H9 (cell line): ENCODE measurements at regions not wholly inside any gene's neighbourhood (a gene's known extent, or its start where the extent isn't known, plus 50 kb on each side); places are given as distances from the start of the nearest gene placed in this dataset.

Experiments used
- DNase-seq: peaks from one replicate; pipeline ENCODE4 v3.0.0-alpha.2; 2017
- H2AFZ ChIP-seq: one replicate; pipeline ENCODE4 v1.6.1; 2013; ENCODE audit warnings: mild to moderate bottlenecking, low read length, control low read depth, moderate library complexity
- H2AK5ac ChIP-seq: 2 replicates; pipeline ENCODE4 v1.6.1; 2013; ENCODE audit warnings: low read length, control low read depth, mixed read lengths; ENCODE audit not compliant: insufficient read length
- H2BK120ac ChIP-seq: one replicate; pipeline ENCODE4 v1.6.1; 2013; ENCODE audit warnings: low read depth, mild to moderate bottlenecking, low read length, control low read depth, inconsistent platforms; ENCODE audit not compliant: poor library complexity, severe bottlenecking
- H2BK12ac ChIP-seq: 2 replicates; pipeline ENCODE4 v1.6.1; 2013; ENCODE audit warnings: low read length, control low read depth, mixed read lengths, low read depth; ENCODE audit not compliant: insufficient read length
- H2BK15ac ChIP-seq: 2 replicates; pipeline ENCODE4 v1.6.1; 2013; ENCODE audit warnings: low read depth, low read length, control low read depth
- H2BK20ac ChIP-seq: one replicate; pipeline ENCODE4 v1.6.1; 2013; ENCODE audit warnings: low read depth, mild to moderate bottlenecking, low read length, control low read depth, inconsistent platforms; ENCODE audit not compliant: poor library complexity, severe bottlenecking
- H2BK5ac ChIP-seq: 2 replicates; pipeline ENCODE4 v1.6.1; 2013; ENCODE audit warnings: low read length, control low read depth, mixed read lengths; ENCODE audit not compliant: insufficient read length
- H3K14ac ChIP-seq: 2 replicates; pipeline ENCODE4 v1.6.1; 2013; ENCODE audit warnings: low read length, control low read depth; ENCODE audit not compliant: insufficient read depth
- H3K18ac ChIP-seq: 2 replicates; pipeline ENCODE4 v1.6.1; 2013; ENCODE audit warnings: low read depth, mild to moderate bottlenecking, mixed read lengths, low read length, control low read depth; ENCODE audit not compliant: insufficient read length
- H3K23ac ChIP-seq: 2 replicates; pipeline ENCODE4 v1.6.1; 2013; ENCODE audit warnings: low read length, control low read depth, mixed read lengths, low read depth; ENCODE audit not compliant: insufficient read length
- H3K23me2 ChIP-seq: 2 replicates; pipeline ENCODE4 v1.6.1; 2013; ENCODE audit warnings: low read depth, mild to moderate bottlenecking, mixed read lengths, low read length, control low read depth; ENCODE audit not compliant: insufficient read length, poor library complexity, severe bottlenecking
- H3K27ac ChIP-seq: 2 replicates; pipeline ENCODE4 v1.5.1; 2013; ENCODE audit warnings: low read length, control low read depth, mixed read lengths, low read depth; ENCODE audit not compliant: insufficient read length
- H3K27me3 ChIP-seq: 2 replicates; pipeline ENCODE4 v1.6.1; 2013; ENCODE audit warnings: low read length, control low read depth, inconsistent platforms; ENCODE audit not compliant: insufficient read depth
- H3K4ac ChIP-seq: 2 replicates; pipeline ENCODE4 v1.6.1; 2013; ENCODE audit warnings: low read depth, mild to moderate bottlenecking, control low read depth, inconsistent platforms, low read length, moderate library complexity
- H3K4me1 ChIP-seq: 2 replicates; pipeline ENCODE4 v1.6.1; 2013; ENCODE audit warnings: low read length, control low read depth, inconsistent platforms; ENCODE audit not compliant: insufficient read depth
- H3K4me2 ChIP-seq: 2 replicates; pipeline ENCODE4 v1.6.1; 2013; ENCODE audit warnings: low read length, control low read depth, mixed read lengths; ENCODE audit not compliant: insufficient read length, insufficient read depth
- H3K56ac ChIP-seq: 2 replicates; pipeline ENCODE4 v1.6.1; 2013; ENCODE audit warnings: low read depth, mild to moderate bottlenecking, mixed read lengths, low read length, control low read depth; ENCODE audit not compliant: insufficient read length
- H3K79me1 ChIP-seq: 2 replicates; pipeline ENCODE4 v1.6.1; 2013; ENCODE audit warnings: low read depth, mild to moderate bottlenecking, moderate library complexity, low read length, control low read depth, inconsistent platforms; ENCODE audit not compliant: insufficient read depth, poor library complexity, severe bottlenecking
- H3K79me2 ChIP-seq: 2 replicates; pipeline ENCODE4 v1.6.1; 2013; ENCODE audit warnings: low read length, control low read depth, inconsistent platforms; ENCODE audit not compliant: insufficient read depth
- H3K9ac ChIP-seq: 2 replicates; pipeline ENCODE4 v1.6.1; 2013; ENCODE audit warnings: low read length, control low read depth, mixed read lengths; ENCODE audit not compliant: insufficient read length; ENCODE audit errors: extremely low read depth
- H3K9me3 ChIP-seq: one replicate; pipeline ENCODE4 v1.6.1; 2013; ENCODE audit warnings: low read depth, low read length, inconsistent platforms; ENCODE audit not compliant: control insufficient read depth
- H3T11ph ChIP-seq: one replicate; pipeline ENCODE4 v1.6.1; 2013; ENCODE audit warnings: mild to moderate bottlenecking, low read length, control low read depth, inconsistent platforms
- H4K20me1 ChIP-seq: one replicate; pipeline ENCODE4 v1.6.1; 2013; ENCODE audit not compliant: control insufficient read depth, insufficient read length, insufficient read depth
- H4K5ac ChIP-seq: 2 replicates; pipeline ENCODE4 v1.6.1; 2013; ENCODE audit warnings: low read depth, mild to moderate bottlenecking, mixed read lengths, low read length, control low read depth; ENCODE audit not compliant: insufficient read length
- H4K8ac ChIP-seq: replicated peaks from 2 replicates; pipeline ENCODE4 v1.6.1; 2013; ENCODE audit warnings: low read length, control low read depth, mixed read lengths, low read depth; ENCODE audit not compliant: insufficient read length
- H4K91ac ChIP-seq: 2 replicates; pipeline ENCODE4 v1.6.1; 2013; ENCODE audit warnings: low read depth, mild to moderate bottlenecking, moderate library complexity, mixed read lengths, low read length, control low read depth; ENCODE audit not compliant: insufficient read length
- H3K27ac Mint-ChIP-seq, 3 experiments: 2 replicates in 2 of 3; 3 replicates in 1 of 3; pipeline ENCODE4 v1.8.0; 2020 to 2021; ENCODE audit warnings: mixed read lengths in 3 of 3, mild to moderate bottlenecking in 1 of 3, moderate library complexity in 1 of 3
- H3K27me3 Mint-ChIP-seq: 2 replicates; pipeline ENCODE4 v1.8.0; 2021; ENCODE audit warnings: low read depth, mild to moderate bottlenecking, moderate library complexity, mixed read lengths
- H3K36me3 Mint-ChIP-seq, 3 experiments: 2 replicates in 2 of 3; 3 replicates in 1 of 3; pipeline ENCODE4 v1.8.0; 2020 to 2021; ENCODE audit warnings: low read depth in 3 of 3, mixed read lengths in 3 of 3; ENCODE audit not compliant: insufficient read depth in 1 of 3
- H3K4me1 Mint-ChIP-seq, 2 experiments: 2 replicates each; pipeline ENCODE4 v1.8.0; 2020; ENCODE audit warnings: mixed read lengths in 2 of 2
- H3K4me3 Mint-ChIP-seq, 2 experiments: 2 replicates in 1 of 2; 3 replicates in 1 of 2; pipeline ENCODE4 v1.8.0; 2020 to 2021; ENCODE audit warnings: mild to moderate bottlenecking in 2 of 2, mixed read lengths in 2 of 2, moderate library complexity in 1 of 2
- H3K9me3 Mint-ChIP-seq, 2 experiments: 2 replicates in 1 of 2; 3 replicates in 1 of 2; pipeline ENCODE4 v1.8.0; 2020; ENCODE audit warnings: mild to moderate bottlenecking in 2 of 2, mixed read lengths in 2 of 2, moderate library complexity in 1 of 2
- CTCF ChIP-seq: fragments of 200-600 bp; sonication (generic); conservative IDR thresholded peaks from 3 replicates; pipeline ENCODE4 v1.8.0; 2021; ENCODE audit warnings: antibody characterized with exemption, mild to moderate bottlenecking
- WGBS: extraction: QIAGEN DNeasy Blood & Tissue Kit; methylation state at CpG from one replicate; pipeline ENCODE4 v1.1.7; 2013; ENCODE audit warnings: missing lambda C conversion rate, low lambda C conversion rate, mixed read lengths; ENCODE audit not compliant: insufficient read length; ENCODE audit errors: extremely low coverage; 5-methylcytosine and 5-hydroxymethylcytosine counted together

- H3K23ac ChIP-seq, result no peak overlapping the region
- WGBS, result no CpG with 5 or more reads among the region's 8 CpGs
- H3K4me1 Mint-ChIP-seq, result peaks cover 11 to 12% of the 10 kb centered on the region in 2 experiments
These were observed 569.2 kb upstream of the RGMA start for GRCh38 chr15:93658026-93658816.

More at GRCh38 chr15:93658026-93658816, 569.2 kb upstream of the RGMA start:
- H2BK12ac ChIP-seq, result no peak overlapping the region
- Mint-ChIP-seq H3K9me3 (no peaks in the 10 kb centered on the region), H3K27ac (no peak overlapping the region), H3K27me3 (no peaks in the 10 kb centered on the region), H3K36me3 (no peaks in the 10 kb centered on the region), H3K4me3 (no peak overlapping the region)
- no peak overlapping the region for H2AFZ ChIP-seq
- no peak overlapping the region for H2BK5ac ChIP-seq
- no peak overlapping the region for H3K14ac ChIP-seq
- H2BK120ac ChIP-seq, result no peak overlapping the region
- H3K4ac ChIP-seq, result no peak overlapping the region
- no peaks in the 10 kb centered on the region for H3K79me2 ChIP-seq
- no peak overlapping the region for H4K8ac ChIP-seq
- H2AK5ac ChIP-seq, result no peak overlapping the region
- H3K27me3 ChIP-seq, result no peaks in the 10 kb centered on the region
- no peak overlapping the region for H3K18ac ChIP-seq
- no peak overlapping the region for H3T11ph ChIP-seq
- no peak overlapping the region for H3K27ac ChIP-seq
- no peaks in the 10 kb centered on the region for H3K9me3 ChIP-seq
- no peak for TF ChIP-seq CTCF
- no peak for DNase-seq
- H2BK20ac ChIP-seq, result no peak overlapping the region
- no peaks in the 10 kb centered on the region for H3K4me1 ChIP-seq
- H4K91ac ChIP-seq, result no peak overlapping the region
- H4K20me1 ChIP-seq, result no peaks in the 10 kb centered on the region
- no peaks in the 10 kb centered on the region for H3K23me2 ChIP-seq
- H3K56ac ChIP-seq, result no peak overlapping the region
- no peaks in the 10 kb centered on the region for H3K79me1 ChIP-seq
- no peak overlapping the region for H3K9ac ChIP-seq
- H2BK15ac ChIP-seq, result no peak overlapping the region
- H4K5ac ChIP-seq, result no peak overlapping the region
- H3K4me2 ChIP-seq, result no peak overlapping the region
